ENCODE measurements at regions not wholly inside any gene's neighbourhood (a gene's known extent, or its start where the extent isn't known, plus 50 kb on each side); places are given as distances from the start of the nearest gene placed in this dataset.

- WGBS, 2 donors (ENCODE audit: extremely low coverage in 2 of 2, insufficient read length in 2 of 2, insufficient replicate concordance in 1 of 2), result no CpG with 5 or more reads among the region's 1 CpG
Observed at GRCh38 chr7:22921386-22922086, 92.4 kb downstream of the HYCC1 start.

GRCh38 chr7:22920672-22921071 is 93.3 kb downstream of the HYCC1 start:
- no CpG with 5 or more reads among the region's 2 CpGs for WGBS, 2 donors (ENCODE audit: extremely low coverage in 2 of 2, insufficient read length in 2 of 2, insufficient replicate concordance in 1 of 2)
- Histone ChIP-seq H2BK5ac (ENCODE audit: low read length) (no peak overlapping the region), H3K4me2 (ENCODE audit: insufficient read depth, low read length, poor library complexity, severe bottlenecking) (no peak overlapping the region), H3K27ac (replicated peaks; ENCODE audit: low read length) (no peak overlapping the region), H3K18ac (ENCODE audit: low read length) (no peak overlapping the region), H3K23ac (ENCODE audit: low read depth, low read length, poor library complexity) (no peak overlapping the region), H3K79me1 (ENCODE audit: low read depth, low read length) (no peaks in the 10 kb centered on the region), H3K9ac (ENCODE audit: low read depth, low read length, poor library complexity) (no peak overlapping the region), H4K91ac (ENCODE audit: low read depth, low read length, poor library complexity) (no peak overlapping the region), H3K27me3 (ENCODE audit: control insufficient read depth in 3 of 3, insufficient read depth in 3 of 3, low read depth in 1 of 3, low read length in 3 of 3) (no peaks in the 10 kb centered on the region), H2BK12ac (ENCODE audit: low read length) (no peak overlapping the region), H3K14ac (ENCODE audit: low read length) (no peak overlapping the region), H2AK5ac (ENCODE audit: low read depth, low read length) (no peak overlapping the region), H3K4me3 (ENCODE audit: low read length in 2 of 2) (no peak overlapping the region), H3K9me3 (replicated peaks in 1 of 2; ENCODE audit: control insufficient read depth in 2 of 2, insufficient read depth in 1 of 2, low read depth in 1 of 2, low read length in 2 of 2) (peaks cover 0 to 2% of the 10 kb centered on the region in 2 donors), H2AFZ (ENCODE audit: low read length) (no peak overlapping the region), H4K8ac (ENCODE audit: low read depth, low read length) (no peak overlapping the region), H3K4ac (ENCODE audit: low read length) (no peak overlapping the region), H3K4me1 (ENCODE audit: control insufficient read depth in 2 of 2, insufficient read depth in 1 of 2, low read depth in 1 of 2, low read length in 2 of 2) (no peaks in the 10 kb centered on the region), H2BK15ac (ENCODE audit: low read length) (no peak overlapping the region), H3K36me3 (replicated peaks in 1 of 2; ENCODE audit: control insufficient read depth in 2 of 2, insufficient read depth in 2 of 2, low read length in 2 of 2) (no peaks in the 10 kb centered on the region), H2BK120ac (ENCODE audit: low read depth, low read length) (no peak overlapping the region)
- no peak for DNase-seq (ENCODE audit: low spot score)

More at GRCh38 chr7:22921386-22922086, 92.4 kb downstream of the HYCC1 start:
- no peak overlapping the region for H3K4me2 ChIP-seq (ENCODE audit: insufficient read depth, low read length, poor library complexity, severe bottlenecking)
- H3K27me3 ChIP-seq (ENCODE audit: control insufficient read depth in 3 of 3, insufficient read depth in 3 of 3, low read depth in 1 of 3, low read length in 3 of 3), result no peaks in the 10 kb centered on the region
- no peak overlapping the region for H3K9ac ChIP-seq (ENCODE audit: low read depth, low read length, poor library complexity)
- H3K18ac ChIP-seq (ENCODE audit: low read length), result no peak overlapping the region
- H2BK12ac ChIP-seq (ENCODE audit: low read length), result no peak overlapping the region
- H2BK5ac ChIP-seq (ENCODE audit: low read length), result no peak overlapping the region
- no peak overlapping the region for H4K91ac ChIP-seq (ENCODE audit: low read depth, low read length, poor library complexity)
- H3K79me1 ChIP-seq (ENCODE audit: low read depth, low read length), result no peaks in the 10 kb centered on the region
- H3K14ac ChIP-seq (ENCODE audit: low read length), result no peak overlapping the region
- no peak overlapping the region for H2AFZ ChIP-seq (ENCODE audit: low read length)
- H2BK120ac ChIP-seq (ENCODE audit: low read depth, low read length), result no peak overlapping the region
- peaks cover 0 to 2% of the 10 kb centered on the region in 2 donors for H3K9me3 ChIP-seq (replicated peaks in 1 of 2; ENCODE audit: control insufficient read depth in 2 of 2, insufficient read depth in 1 of 2, low read depth in 1 of 2, low read length in 2 of 2)
- no peak overlapping the region for H4K8ac ChIP-seq (ENCODE audit: low read depth, low read length)
- no peaks in the 10 kb centered on the region for H3K36me3 ChIP-seq (replicated peaks in 1 of 2; ENCODE audit: control insufficient read depth in 2 of 2, insufficient read depth in 2 of 2, low read length in 2 of 2)
- no peaks in the 10 kb centered on the region for H3K4me1 ChIP-seq (ENCODE audit: control insufficient read depth in 2 of 2, insufficient read depth in 1 of 2, low read depth in 1 of 2, low read length in 2 of 2)
- no peak overlapping the region for H3K27ac ChIP-seq (replicated peaks; ENCODE audit: low read length)
- H2BK15ac ChIP-seq (ENCODE audit: low read length), result no peak overlapping the region
- no peak for DNase-seq (ENCODE audit: low spot score)
- no peak overlapping the region for H2AK5ac ChIP-seq (ENCODE audit: low read depth, low read length)
- H3K4ac ChIP-seq (ENCODE audit: low read length), result no peak overlapping the region
- H3K4me3 ChIP-seq (ENCODE audit: low read length in 2 of 2), result no peak overlapping the region
- H3K23ac ChIP-seq (ENCODE audit: low read depth, low read length, poor library complexity), result no peak overlapping the region

- no peak overlapping the region for H2AK5ac ChIP-seq (ENCODE audit: low read depth, low read length)
- no CpG with 5 or more reads among the region's 4 CpGs for WGBS, 2 donors (ENCODE audit: extremely low coverage in 2 of 2, insufficient read length in 2 of 2, insufficient replicate concordance in 1 of 2)
- H3K79me1 ChIP-seq (ENCODE audit: low read depth, low read length), result no peaks in the 10 kb centered on the region
- H3K27ac ChIP-seq (replicated peaks; ENCODE audit: low read length), result no peak overlapping the region
- no peak overlapping the region for H2BK12ac ChIP-seq (ENCODE audit: low read length)
- no peak overlapping the region for H3K9ac ChIP-seq (ENCODE audit: low read depth, low read length, poor library complexity)
- no peak overlapping the region for H2BK5ac ChIP-seq (ENCODE audit: low read length)
- H2BK120ac ChIP-seq (ENCODE audit: low read depth, low read length), result no peak overlapping the region
- no peaks in the 10 kb centered on the region for H3K9me3 ChIP-seq (replicated peaks in 1 of 2; ENCODE audit: control insufficient read depth in 2 of 2, insufficient read depth in 1 of 2, low read depth in 1 of 2, low read length in 2 of 2)
- no peak overlapping the region for H2AFZ ChIP-seq (ENCODE audit: low read length)
- no peak overlapping the region for H4K8ac ChIP-seq (ENCODE audit: low read depth, low read length)
- no peaks in the 10 kb centered on the region for H3K4me1 ChIP-seq (ENCODE audit: control insufficient read depth in 2 of 2, insufficient read depth in 1 of 2, low read depth in 1 of 2, low read length in 2 of 2)
- H3K27me3 ChIP-seq (ENCODE audit: control insufficient read depth in 3 of 3, insufficient read depth in 3 of 3, low read depth in 1 of 3, low read length in 3 of 3), result no peaks in the 10 kb centered on the region
- no peaks in the 10 kb centered on the region for H3K36me3 ChIP-seq (replicated peaks in 1 of 2; ENCODE audit: control insufficient read depth in 2 of 2, insufficient read depth in 2 of 2, low read length in 2 of 2)
- H2BK15ac ChIP-seq (ENCODE audit: low read length), result no peak overlapping the region
- H4K91ac ChIP-seq (ENCODE audit: low read depth, low read length, poor library complexity), result no peak overlapping the region
- no peak overlapping the region for H3K4me3 ChIP-seq (ENCODE audit: low read length in 2 of 2)
- no peak overlapping the region for H3K14ac ChIP-seq (ENCODE audit: low read length)
- H3K23ac ChIP-seq (ENCODE audit: low read depth, low read length, poor library complexity), result no peak overlapping the region
- no peak for DNase-seq (ENCODE audit: low spot score)
- no peak overlapping the region for H3K4me2 ChIP-seq (ENCODE audit: insufficient read depth, low read length, poor library complexity, severe bottlenecking)
- H3K4ac ChIP-seq (ENCODE audit: low read length), result no peak overlapping the region
- no peak overlapping the region for H3K18ac ChIP-seq (ENCODE audit: low read length)
Observed at GRCh38 chr7:22913158-22913557, 90.5 kb upstream of the TOMM7 start.

GRCh38 chr7:22911889-22912288 is 89.2 kb upstream of the TOMM7 start:
- Histone ChIP-seq H3K79me1 (ENCODE audit: low read depth, low read length) (no peaks in the 10 kb centered on the region), H4K8ac (ENCODE audit: low read depth, low read length) (no peak overlapping the region), H3K18ac (ENCODE audit: low read length) (no peak overlapping the region), H3K14ac (ENCODE audit: low read length) (no peak overlapping the region), H2BK120ac (ENCODE audit: low read depth, low read length) (no peak overlapping the region), H2AK5ac (ENCODE audit: low read depth, low read length) (no peak overlapping the region), H3K9ac (ENCODE audit: low read depth, low read length, poor library complexity) (no peak overlapping the region), H3K4me1 (ENCODE audit: control insufficient read depth in 2 of 2, insufficient read depth in 1 of 2, low read depth in 1 of 2, low read length in 2 of 2) (no peaks in the 10 kb centered on the region), H3K23ac (ENCODE audit: low read depth, low read length, poor library complexity) (no peak overlapping the region), H3K4ac (ENCODE audit: low read length) (no peak overlapping the region), H4K91ac (ENCODE audit: low read depth, low read length, poor library complexity) (no peak overlapping the region), H3K4me3 (ENCODE audit: low read length in 2 of 2) (no peak overlapping the region), H3K27ac (replicated peaks; ENCODE audit: low read length) (no peak overlapping the region), H3K27me3 (ENCODE audit: control insufficient read depth in 3 of 3, insufficient read depth in 3 of 3, low read depth in 1 of 3, low read length in 3 of 3) (no peaks in the 10 kb centered on the region), H2AFZ (ENCODE audit: low read length) (no peak overlapping the region), H3K36me3 (replicated peaks in 1 of 2; ENCODE audit: control insufficient read depth in 2 of 2, insufficient read depth in 2 of 2, low read length in 2 of 2) (no peaks in the 10 kb centered on the region), H3K9me3 (replicated peaks in 1 of 2; ENCODE audit: control insufficient read depth in 2 of 2, insufficient read depth in 1 of 2, low read depth in 1 of 2, low read length in 2 of 2) (no peaks in the 10 kb centered on the region), H3K4me2 (ENCODE audit: insufficient read depth, low read length, poor library complexity, severe bottlenecking) (no peak overlapping the region), H2BK15ac (ENCODE audit: low read length) (no peak overlapping the region), H2BK5ac (ENCODE audit: low read length) (no peak overlapping the region), H2BK12ac (ENCODE audit: low read length) (no peak overlapping the region)
- DNase-seq (ENCODE audit: low spot score), result no peak

Measured in neuronal stem cell (in vitro differentiated cells).